ENCODE measurements at regions not wholly inside any gene's neighbourhood (a gene's known extent, or its start where the extent isn't known, plus 50 kb on each side); places are given as distances from the start of the nearest gene placed in this dataset.

GRCh38 chrX:116238093-116238492, 67.5 kb downstream of the AGTR2 start:
- Histone ChIP-seq H3K9me3 (ENCODE audit: control insufficient read depth, low read depth, low read length) (no peaks in the 10 kb centered on the region), H3K4me3 (ENCODE audit: control insufficient read depth in 2 of 3, extremely low read depth in 1 of 3, insufficient read depth in 2 of 3, low read depth in 1 of 3, low read length in 3 of 3) (no peak overlapping the region), H3K9me1 (ENCODE audit: control insufficient read depth, extremely low read depth, insufficient read depth, low read length) (no peaks in the 10 kb centered on the region), H4K20me1 (ENCODE audit: control insufficient read depth, extremely low read depth, insufficient read depth, low read length) (no peaks in the 10 kb centered on the region), H3K27me3 (ENCODE audit: control insufficient read depth, extremely low read depth, insufficient read depth, low read length) (no peaks in the 10 kb centered on the region), H3K27ac (ENCODE audit: control insufficient read depth, insufficient read depth, low read length) (no peak overlapping the region), H3K79me2 (ENCODE audit: control insufficient read depth, insufficient read depth, low read length) (no peaks in the 10 kb centered on the region), H3K9ac (ENCODE audit: control insufficient read depth, extremely low read depth, insufficient read depth, low read length) (no peak overlapping the region), H3K36me3 (ENCODE audit: control insufficient read depth in 2 of 2, extremely low read depth in 1 of 2, insufficient read depth in 2 of 2, low read length in 2 of 2) (no peaks in the 10 kb centered on the region), H3K4me2 (ENCODE audit: control insufficient read depth, extremely low read depth, insufficient read depth, low read depth, low read length) (no peak overlapping the region), H3K4me1 (ENCODE audit: control insufficient read depth, extremely low read depth, insufficient read depth, low read length) (peaks cover 35% of the 10 kb centered on the region), H2AFZ (ENCODE audit: control insufficient read depth, low read length) (no peak overlapping the region)
- FAIRE-seq (peak; percentile 76), DNase-seq (ENCODE audit: low read depth, low spot score) (no peak)
- dilution Hi-C loops (cut with MboI; ENCODE audit: extremely low pct_ligation_motif_present, low sequenced_read_pairs), result no loop called here
- TF ChIP-seq EZH2 (IDR thresholded peaks at IDR 0.05; ENCODE audit: low read length) (no peak), CTCF (optimal IDR thresholded peaks at IDR 0.05 in 1 of 3, IDR thresholded peaks at IDR 0.05 in 1 of 3, conservative IDR thresholded peaks at IDR 0.05 in 1 of 3; ENCODE audit: extremely low read depth in 1 of 3, insufficient read depth in 2 of 3, low read length in 3 of 3) (no peak)

- H3K4me2 ChIP-seq (ENCODE audit: control insufficient read depth, extremely low read depth, insufficient read depth, low read depth, low read length), result no peak overlapping the region
Measured at GRCh38 chrX:116238567-116239255, 68.2 kb downstream of the AGTR2 start.

More at GRCh38 chrX:116238567-116239255, 68.2 kb downstream of the AGTR2 start:
- DNase-seq (ENCODE audit: low read depth, low spot score) (no peak), FAIRE-seq (peak; percentile 90)
- dilution Hi-C loops (cut with MboI; ENCODE audit: extremely low pct_ligation_motif_present, low sequenced_read_pairs), result no loop called here
- H3K27me3 ChIP-seq (ENCODE audit: control insufficient read depth, extremely low read depth, insufficient read depth, low read length), result no peaks in the 10 kb centered on the region
- peaks cover 35% of the 10 kb centered on the region for H3K4me1 ChIP-seq (ENCODE audit: control insufficient read depth, extremely low read depth, insufficient read depth, low read length)
- H3K27ac ChIP-seq (ENCODE audit: control insufficient read depth, insufficient read depth, low read length), result no peak overlapping the region
- TF ChIP-seq EZH2 (IDR thresholded peaks at IDR 0.05; ENCODE audit: low read length), result no peak
- TF ChIP-seq CTCF (optimal IDR thresholded peaks at IDR 0.05 in 1 of 3, IDR thresholded peaks at IDR 0.05 in 1 of 3, conservative IDR thresholded peaks at IDR 0.05 in 1 of 3; ENCODE audit: extremely low read depth in 1 of 3, insufficient read depth in 2 of 3, low read length in 3 of 3), result no peak
- no peak overlapping the region for H3K4me3 ChIP-seq (ENCODE audit: control insufficient read depth in 2 of 3, extremely low read depth in 1 of 3, insufficient read depth in 2 of 3, low read depth in 1 of 3, low read length in 3 of 3)
- no peaks in the 10 kb centered on the region for H3K9me1 ChIP-seq (ENCODE audit: control insufficient read depth, extremely low read depth, insufficient read depth, low read length)
- H3K9me3 ChIP-seq (ENCODE audit: control insufficient read depth, low read depth, low read length), result no peaks in the 10 kb centered on the region
- H2AFZ ChIP-seq (ENCODE audit: control insufficient read depth, low read length), result no peak overlapping the region
- no peaks in the 10 kb centered on the region for H3K36me3 ChIP-seq (ENCODE audit: control insufficient read depth in 2 of 2, extremely low read depth in 1 of 2, insufficient read depth in 2 of 2, low read length in 2 of 2)
- H3K79me2 ChIP-seq (ENCODE audit: control insufficient read depth, insufficient read depth, low read length), result no peaks in the 10 kb centered on the region
- H3K9ac ChIP-seq (ENCODE audit: control insufficient read depth, extremely low read depth, insufficient read depth, low read length), result no peak overlapping the region
- no peaks in the 10 kb centered on the region for H4K20me1 ChIP-seq (ENCODE audit: control insufficient read depth, extremely low read depth, insufficient read depth, low read length)
